Stimulated activated naive B cell treated with anti-CD40 and anti-IgM and Interleukin-4, amounts not matched to agents 10 μg/mL and 1 μg/mL and 100 μg/mL, for 72 hours (primary cell): ENCODE measurements at regions not wholly inside any gene's neighbourhood (a gene's known extent, or its start where the extent isn't known, plus 50 kb on each side); places are given as distances from the start of the nearest gene placed in this dataset.
A peak's percentile ranks its signal among the peaks of the same experiment; 100 is the strongest.
"Not testable (repeated sequence)": the region's sequence is repeated elsewhere in the genome, so short reads cannot be mapped to it uniquely, and the experiment has no call there.

Experiments
- ATAC-seq, 2 donors: fragments of 150-1000 bp; cut with Tn5 transposase; replicated peaks; 2 replicates each; pipeline ENCODE4 v1.10.0; 2021; ENCODE audit warnings: moderate library complexity in 1 of 2
- DNase-seq: peaks from one replicate; pipeline ENCODE4 v3.0.0; 2021
- H3K27ac Mint-ChIP-seq: one replicate; pipeline ENCODE4 v1.8.0; 2022; ENCODE audit warnings: mild to moderate bottlenecking, mixed read lengths
- H3K27me3 Mint-ChIP-seq, 2 donors: one replicate each; pipeline ENCODE4 v1.8.0; 2022; ENCODE audit warnings: mixed read lengths in 2 of 2
- H3K36me3 Mint-ChIP-seq, 2 donors: one replicate each; pipeline ENCODE4 v1.8.0; 2022; ENCODE audit warnings: mixed read lengths in 2 of 2, mild to moderate bottlenecking in 1 of 2
- H3K4me1 Mint-ChIP-seq, 2 donors: one replicate each; pipeline ENCODE4 v1.8.0; 2022; ENCODE audit warnings: mixed read lengths in 2 of 2, mild to moderate bottlenecking in 1 of 2
- H3K4me3 Mint-ChIP-seq, 2 donors: one replicate each; pipeline ENCODE4 v1.8.0; 2022; ENCODE audit warnings: mild to moderate bottlenecking in 2 of 2, mixed read lengths in 2 of 2, moderate library complexity in 1 of 2
- H3K9me3 Mint-ChIP-seq, 2 donors: one replicate each; pipeline ENCODE4 v1.8.0; 2022; ENCODE audit warnings: mixed read lengths in 2 of 2, mild to moderate bottlenecking in 1 of 2

- no peaks in the 10 kb centered on the region for H3K27me3 Mint-ChIP-seq
- no peaks in the 10 kb centered on the region for H3K36me3 Mint-ChIP-seq
- ATAC-seq, result no peak
- no peak for DNase-seq
- no peak overlapping the region for H3K27ac Mint-ChIP-seq
- no peaks in the 10 kb centered on the region for H3K9me3 Mint-ChIP-seq
- no peak overlapping the region for H3K4me3 Mint-ChIP-seq
- no peaks in the 10 kb centered on the region for H3K4me1 Mint-ChIP-seq
Measured at GRCh38 chr2:186130748-186131641, 355.1 kb upstream of the ZC3H15 start.

GRCh38 chr2:186135686-186136085 lies 350.4 kb upstream of the ZC3H15 start:
- Mint-ChIP-seq H3K9me3 (no peaks in the 10 kb centered on the region), H3K36me3 (no peaks in the 10 kb centered on the region), H3K27me3 (no peaks in the 10 kb centered on the region), H3K4me1 (no peaks in the 10 kb centered on the region), H3K4me3 (no peak overlapping the region), H3K27ac (no peak overlapping the region)
- ATAC-seq (no peak), DNase-seq (no peak)

DNA sequence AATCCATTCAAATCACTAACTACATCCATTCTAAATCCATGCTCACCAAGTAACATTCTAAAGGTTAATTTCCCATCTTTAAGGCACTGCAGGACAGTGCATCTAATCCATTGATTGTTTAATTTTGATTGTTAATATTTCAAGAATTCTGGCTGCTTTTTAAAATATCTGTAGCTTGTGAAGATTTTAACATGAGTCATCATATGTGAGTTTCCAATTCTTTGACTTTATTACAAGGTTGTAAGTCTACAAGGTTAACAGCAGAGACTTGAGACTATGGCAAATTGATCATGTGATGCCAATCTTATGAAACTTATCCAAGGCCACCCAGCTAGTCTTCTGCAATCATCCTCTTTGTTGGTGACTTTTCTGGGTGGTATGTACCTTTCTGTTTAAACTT lies 349.2 kb upstream of the ZC3H15 start:
- H3K4me3 Mint-ChIP-seq, result no peak overlapping the region
- H3K27ac Mint-ChIP-seq, result no peak overlapping the region
- DNase-seq (no peak), ATAC-seq (no peak)
- no peaks in the 10 kb centered on the region for H3K36me3 Mint-ChIP-seq
- H3K4me1 Mint-ChIP-seq, result no peaks in the 10 kb centered on the region
- no peaks in the 10 kb centered on the region for H3K9me3 Mint-ChIP-seq
- no peaks in the 10 kb centered on the region for H3K27me3 Mint-ChIP-seq

GRCh38 chr2:186138845-186139244 lies 347.2 kb upstream of the ZC3H15 start:
- Mint-ChIP-seq H3K27ac (no peak overlapping the region), H3K4me3 (no peak overlapping the region), H3K27me3 (no peaks in the 10 kb centered on the region), H3K9me3 (no peaks in the 10 kb centered on the region), H3K36me3 (no peaks in the 10 kb centered on the region), H3K4me1 (no peaks in the 10 kb centered on the region)
- no peak for DNase-seq
- no peak for ATAC-seq

- Mint-ChIP-seq H3K4me1 (peaks cover 5 to 24% of the 10 kb centered on the region in 2 donors), H3K27ac (no peak overlapping the region), H3K27me3 (no peaks in the 10 kb centered on the region), H3K36me3 (peaks cover 31 to 48% of the 10 kb centered on the region in 2 donors), H3K9me3 (peaks cover 28 to 33% of the 10 kb centered on the region in 2 donors), H3K4me3 (no peak overlapping the region)
- DNase-seq, result no peak
- no peak for ATAC-seq
Measured at GRCh38 chr2:186159101-186159500, 327.0 kb upstream of the ZC3H15 start.

GRCh38 chr2:186164325-186164724 lies 321.7 kb upstream of the ZC3H15 start:
- peaks cover 14 to 15% of the 10 kb centered on the region in 2 donors for H3K9me3 Mint-ChIP-seq

DNA sequence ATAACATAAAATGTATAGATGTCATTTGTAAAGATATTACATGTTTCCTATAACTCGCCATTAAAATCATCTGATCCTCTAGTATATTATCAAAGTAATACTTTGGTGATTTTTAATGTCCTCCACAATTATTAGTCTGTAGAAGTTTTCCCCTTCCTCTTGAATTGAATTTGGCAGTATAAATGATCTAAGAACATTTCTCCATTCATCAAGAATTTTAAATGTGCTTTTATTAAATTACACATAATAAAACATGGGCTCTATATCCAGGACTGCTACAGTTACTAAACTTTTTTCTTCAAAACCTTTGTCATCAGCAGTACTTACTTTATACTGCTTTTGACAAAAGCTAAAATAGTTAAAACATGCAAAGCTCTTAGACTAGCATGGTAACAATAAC lies 315.4 kb upstream of the ZC3H15 start:
- Mint-ChIP-seq H3K4me3 (no peak overlapping the region), H3K27ac (no peak overlapping the region), H3K27me3 (no peaks in the 10 kb centered on the region), H3K36me3 (peaks cover 5 to 14% of the 10 kb centered on the region in 2 donors), H3K9me3 (peaks cover 0 to 2% of the 10 kb centered on the region in 2 donors), H3K4me1 (no peaks in the 10 kb centered on the region)
- no peak for ATAC-seq
- DNase-seq, result no peak

More at GRCh38 chr2:186164325-186164724, 321.7 kb upstream of the ZC3H15 start:
- no peak for DNase-seq
- Mint-ChIP-seq H3K4me3 (no peak overlapping the region), H3K36me3 (peaks cover 21 to 38% of the 10 kb centered on the region in 2 donors), H3K27me3 (no peaks in the 10 kb centered on the region), H3K4me1 (peaks cover 3 to 14% of the 10 kb centered on the region in 2 donors), H3K27ac (no peak overlapping the region)
- no peak for ATAC-seq

GRCh38 chr2:186181625-186182024 lies 304.4 kb upstream of the ZC3H15 start:
- Mint-ChIP-seq H3K4me3 (no peak overlapping the region), H3K9me3 (peaks cover 0 to 4% of the 10 kb centered on the region in 2 donors), H3K36me3 (peaks cover 3 to 12% of the 10 kb centered on the region in 2 donors), H3K27ac (no peak overlapping the region), H3K4me1 (peaks cover 4 to 7% of the 10 kb centered on the region in 2 donors), H3K27me3 (no peaks in the 10 kb centered on the region)
- ATAC-seq (no peak), DNase-seq (no peak)

GRCh38 chr2:186182366-186182765 lies 303.7 kb upstream of the ZC3H15 start:
- not testable (repeated sequence) for DNase-seq, H3K27ac Mint-ChIP-seq, H3K9me3 Mint-ChIP-seq, H3K4me3 Mint-ChIP-seq, H3K27me3 Mint-ChIP-seq, H3K4me1 Mint-ChIP-seq, ATAC-seq
- peaks cover 3 to 12% of the 10 kb centered on the region in 2 donors for H3K36me3 Mint-ChIP-seq

DNA sequence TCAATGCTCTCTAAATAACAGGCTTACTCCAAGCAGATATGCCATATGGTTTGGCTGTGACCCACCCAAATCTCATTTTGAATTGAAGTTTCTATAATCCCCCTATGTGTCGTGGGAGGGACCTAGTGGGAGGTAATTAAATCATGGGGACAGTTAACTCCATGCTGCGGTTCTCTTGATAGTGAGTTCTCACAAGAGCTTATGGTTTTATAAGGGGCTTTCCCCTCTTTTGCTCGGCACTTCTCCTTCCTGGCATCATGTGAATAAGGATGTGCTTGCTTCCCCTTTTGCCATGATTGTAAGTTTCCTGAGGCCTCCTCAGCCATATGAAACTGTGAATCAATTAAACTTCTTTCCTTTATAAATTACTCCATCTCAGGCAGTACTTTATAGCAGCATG lies 302.7 kb upstream of the ZC3H15 start:
- ATAC-seq, result peak; percentile 42 to 50
- no peak overlapping the region for H3K4me3 Mint-ChIP-seq
- no peak overlapping the region for H3K27ac Mint-ChIP-seq
- H3K9me3 Mint-ChIP-seq, result peaks cover 2 to 4% of the 10 kb centered on the region in 2 donors
- no peak for DNase-seq
- H3K36me3 Mint-ChIP-seq, result peaks cover 3 to 12% of the 10 kb centered on the region in 2 donors
- peaks cover 4 to 7% of the 10 kb centered on the region in 2 donors for H3K4me1 Mint-ChIP-seq
- H3K27me3 Mint-ChIP-seq, result no peaks in the 10 kb centered on the region

GRCh38 chr2:186187854-186188253 lies 298.2 kb upstream of the ZC3H15 start:
- ATAC-seq (no peak), DNase-seq (no peak)
- Mint-ChIP-seq H3K36me3 (peaks cover 0 to 17% of the 10 kb centered on the region in 2 donors), H3K27ac (no peak overlapping the region), H3K27me3 (no peaks in the 10 kb centered on the region), H3K4me3 (no peak overlapping the region), H3K9me3 (peaks cover 2 to 8% of the 10 kb centered on the region in 2 donors), H3K4me1 (peaks cover 4 to 7% of the 10 kb centered on the region in 2 donors)

DNA sequence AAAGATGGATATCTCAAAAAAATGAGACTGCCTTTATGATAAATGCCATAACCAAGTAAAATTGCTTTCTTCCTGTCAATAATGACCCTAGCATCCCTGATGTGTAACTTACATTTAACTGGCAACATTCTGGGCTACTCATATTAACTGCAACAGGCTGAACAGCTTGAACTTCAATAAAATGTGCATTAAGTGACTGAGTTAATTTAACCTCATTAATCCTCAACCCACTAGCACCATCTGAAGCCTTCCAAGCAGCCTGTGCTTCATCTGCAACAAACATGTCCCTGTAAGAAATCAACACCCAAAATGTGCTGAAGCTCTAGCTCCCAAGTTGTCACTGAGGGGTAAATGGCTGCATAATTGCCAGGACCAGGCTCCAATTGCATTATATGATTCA lies 296.2 kb upstream of the ZC3H15 start:
- Mint-ChIP-seq H3K36me3 (peaks cover 0 to 13% of the 10 kb centered on the region in 2 donors), H3K4me1 (no peaks in the 10 kb centered on the region), H3K4me3 (no peak overlapping the region), H3K27ac (no peak overlapping the region), H3K9me3 (peaks cover 2 to 4% of the 10 kb centered on the region in 2 donors), H3K27me3 (no peaks in the 10 kb centered on the region)
- no peak for ATAC-seq
- no peak for DNase-seq

- peaks cover 0 to under 1% of the 10 kb centered on the region in 2 donors for H3K9me3 Mint-ChIP-seq
- H3K4me3 Mint-ChIP-seq, result no peak overlapping the region
- no peak overlapping the region for H3K27ac Mint-ChIP-seq
- no peaks in the 10 kb centered on the region for H3K4me1 Mint-ChIP-seq
- ATAC-seq, result no peak
- H3K27me3 Mint-ChIP-seq, result no peaks in the 10 kb centered on the region
- no peak for DNase-seq
- peaks cover 0 to 7% of the 10 kb centered on the region in 2 donors for H3K36me3 Mint-ChIP-seq
Measured at GRCh38 chr2:186195696-186196095, 290.4 kb upstream of the ZC3H15 start.

- H3K27ac Mint-ChIP-seq, result no peak overlapping the region
- peaks cover 0 to 4% of the 10 kb centered on the region in 2 donors for H3K9me3 Mint-ChIP-seq
- H3K4me3 Mint-ChIP-seq, result no peak overlapping the region
- DNase-seq (no peak), ATAC-seq (no peak)
- H3K27me3 Mint-ChIP-seq, result no peaks in the 10 kb centered on the region
- peaks cover 0 to 5% of the 10 kb centered on the region in 2 donors for H3K36me3 Mint-ChIP-seq
- peaks cover 2 to 3% of the 10 kb centered on the region in 2 donors for H3K4me1 Mint-ChIP-seq
Measured at GRCh38 chr2:186197955-186198354, 288.1 kb upstream of the ZC3H15 start.

DNA sequence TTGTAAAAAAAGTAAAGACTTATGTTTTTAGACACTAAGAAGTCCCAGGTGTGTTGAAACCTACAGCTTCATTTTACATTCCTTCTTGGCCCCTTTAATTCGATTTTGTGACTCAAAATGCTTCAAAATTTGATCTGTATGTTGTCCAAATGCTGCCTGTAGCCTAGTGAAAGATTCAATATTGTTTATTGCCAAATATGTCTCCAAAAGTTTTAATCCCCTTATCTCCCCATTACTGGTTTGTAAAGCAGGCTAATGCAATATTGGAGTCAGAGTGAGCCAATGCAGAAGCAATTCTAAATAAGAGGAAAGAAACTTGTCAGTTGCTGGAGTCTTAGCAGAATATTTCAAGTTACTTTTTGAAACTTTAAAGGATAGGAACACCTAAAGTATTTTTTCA lies 287.0 kb upstream of the ZC3H15 start:
- H3K27ac Mint-ChIP-seq, result no peak overlapping the region
- H3K4me3 Mint-ChIP-seq, result no peak overlapping the region
- no peak for ATAC-seq
- H3K27me3 Mint-ChIP-seq, result no peaks in the 10 kb centered on the region
- peaks cover 0 to 4% of the 10 kb centered on the region in 2 donors for H3K9me3 Mint-ChIP-seq
- peaks cover 5 to 6% of the 10 kb centered on the region in 2 donors for H3K4me1 Mint-ChIP-seq
- peaks cover 0 to 10% of the 10 kb centered on the region in 2 donors for H3K36me3 Mint-ChIP-seq
- DNase-seq, result no peak
